Memory B cell (primary cell): ENCODE measurements at regions not wholly inside any gene's neighbourhood (a gene's known extent, or its start where the extent isn't known, plus 50 kb on each side); places are given as distances from the start of the nearest gene placed in this dataset.

ENCODE experiments used
- ATAC-seq: fragments of 150-1000 bp; cut with Tn5 transposase; 2 replicates; pipeline ENCODE4 v1.10.0; 2021; ENCODE audit warnings: low read depth, mild to moderate bottlenecking, moderate library complexity
- DNase-seq, 2 donors: peaks; one replicate each; pipeline ENCODE4 v3.0.0; 2022; ENCODE audit warnings: low spot score in 2 of 2
- H3K27ac Mint-ChIP-seq: one replicate; pipeline ENCODE4 v1.8.0; 2022; ENCODE audit warnings: mild to moderate bottlenecking, moderate library complexity, mixed read lengths
- H3K27me3 Mint-ChIP-seq: one replicate; pipeline ENCODE4 v1.8.0; 2022; ENCODE audit warnings: mixed read lengths
- H3K36me3 Mint-ChIP-seq: one replicate; pipeline ENCODE4 v1.8.0; 2022; ENCODE audit warnings: mild to moderate bottlenecking, mixed read lengths
- H3K4me1 Mint-ChIP-seq: one replicate; pipeline ENCODE4 v1.8.0; 2022; ENCODE audit warnings: mixed read lengths
- H3K4me3 Mint-ChIP-seq: one replicate; pipeline ENCODE4 v1.8.0; 2022; ENCODE audit warnings: mild to moderate bottlenecking, moderate library complexity, mixed read lengths
- H3K9me3 Mint-ChIP-seq: one replicate; pipeline ENCODE4 v1.8.0; 2022; ENCODE audit warnings: mixed read lengths

- H3K9me3 Mint-ChIP-seq, result peaks cover 4% of the 10 kb centered on the region
- no peak overlapping the region for H3K27ac Mint-ChIP-seq
- H3K4me3 Mint-ChIP-seq, result no peak overlapping the region
- H3K27me3 Mint-ChIP-seq, result peaks cover 3% of the 10 kb centered on the region
- H3K4me1 Mint-ChIP-seq, result no peaks in the 10 kb centered on the region
- no peak for ATAC-seq
- no peak for DNase-seq
- H3K36me3 Mint-ChIP-seq, result no peaks in the 10 kb centered on the region
Measured at GRCh38 chr16:77636615-77637014, 85.7 kb upstream of the NUDT7 start.

GRCh38 chr16:77637940-77638339 is 84.4 kb upstream of the NUDT7 start:
- Mint-ChIP-seq H3K27ac (no peak overlapping the region), H3K9me3 (no peaks in the 10 kb centered on the region), H3K4me1 (no peaks in the 10 kb centered on the region), H3K27me3 (no peaks in the 10 kb centered on the region), H3K36me3 (no peaks in the 10 kb centered on the region), H3K4me3 (no peak overlapping the region)
- ATAC-seq (no peak), DNase-seq (no peak)

GRCh38 chr16:77643176-77643575 is 79.1 kb upstream of the NUDT7 start:
- H3K4me1 Mint-ChIP-seq, result no peaks in the 10 kb centered on the region
- no peaks in the 10 kb centered on the region for H3K36me3 Mint-ChIP-seq
- no peak overlapping the region for H3K4me3 Mint-ChIP-seq
- no peak overlapping the region for H3K27ac Mint-ChIP-seq
- DNase-seq, result no peak
- H3K27me3 Mint-ChIP-seq, result no peaks in the 10 kb centered on the region
- H3K9me3 Mint-ChIP-seq, result no peaks in the 10 kb centered on the region
- no peak for ATAC-seq

- H3K27ac Mint-ChIP-seq, result no peak overlapping the region
- no peaks in the 10 kb centered on the region for H3K27me3 Mint-ChIP-seq
- no peaks in the 10 kb centered on the region for H3K36me3 Mint-ChIP-seq
- no peak for ATAC-seq
- H3K4me3 Mint-ChIP-seq, result no peak overlapping the region
- no peaks in the 10 kb centered on the region for H3K9me3 Mint-ChIP-seq
- no peak for DNase-seq
- no peaks in the 10 kb centered on the region for H3K4me1 Mint-ChIP-seq
Measured at GRCh38 chr16:77645764-77646163, 76.5 kb upstream of the NUDT7 start.

GRCh38 chr16:77647726-77648125 is 74.6 kb upstream of the NUDT7 start:
- no peaks in the 10 kb centered on the region for H3K9me3 Mint-ChIP-seq
- H3K4me3 Mint-ChIP-seq, result no peak overlapping the region
- no peak overlapping the region for H3K27ac Mint-ChIP-seq
- ATAC-seq (no peak), DNase-seq (no peak)
- H3K36me3 Mint-ChIP-seq, result no peaks in the 10 kb centered on the region
- peaks cover 2% of the 10 kb centered on the region for H3K27me3 Mint-ChIP-seq
- H3K4me1 Mint-ChIP-seq, result no peaks in the 10 kb centered on the region

GRCh38 chr16:77650761-77651160 is 71.6 kb upstream of the NUDT7 start:
- ATAC-seq (no peak), DNase-seq (no peak)
- H3K4me1 Mint-ChIP-seq, result no peaks in the 10 kb centered on the region
- H3K36me3 Mint-ChIP-seq, result no peaks in the 10 kb centered on the region
- peaks cover 5% of the 10 kb centered on the region for H3K27me3 Mint-ChIP-seq
- H3K4me3 Mint-ChIP-seq, result no peak overlapping the region
- H3K9me3 Mint-ChIP-seq, result no peaks in the 10 kb centered on the region
- H3K27ac Mint-ChIP-seq, result no peak overlapping the region

GRCh38 chr16:77652399-77652798 is 69.9 kb upstream of the NUDT7 start:
- no peaks in the 10 kb centered on the region for H3K9me3 Mint-ChIP-seq
- no peak overlapping the region for H3K27ac Mint-ChIP-seq
- no peak overlapping the region for H3K4me3 Mint-ChIP-seq
- no peak for DNase-seq
- no peak for ATAC-seq
- H3K4me1 Mint-ChIP-seq, result no peaks in the 10 kb centered on the region
- H3K27me3 Mint-ChIP-seq, result peaks cover 5% of the 10 kb centered on the region
- H3K36me3 Mint-ChIP-seq, result no peaks in the 10 kb centered on the region

GRCh38 chr16:77657016-77657415 is 65.3 kb upstream of the NUDT7 start:
- ATAC-seq (no peak), DNase-seq (no peak)
- Mint-ChIP-seq H3K9me3 (no peaks in the 10 kb centered on the region), H3K4me3 (no peak overlapping the region), H3K4me1 (no peaks in the 10 kb centered on the region), H3K36me3 (no peaks in the 10 kb centered on the region), H3K27me3 (peaks cover 3% of the 10 kb centered on the region), H3K27ac (no peak overlapping the region)

GRCh38 chr16:77660311-77660710 is 62.0 kb upstream of the NUDT7 start:
- Mint-ChIP-seq H3K36me3 (peaks cover 1% of the 10 kb centered on the region), H3K4me1 (no peaks in the 10 kb centered on the region), H3K9me3 (peaks cover 7% of the 10 kb centered on the region), H3K27ac (no peak overlapping the region), H3K4me3 (no peak overlapping the region), H3K27me3 (no peaks in the 10 kb centered on the region)
- ATAC-seq, result no peak
- no peak for DNase-seq

- DNase-seq, result no peak
- no peak for ATAC-seq
- no peak overlapping the region for H3K27ac Mint-ChIP-seq
- H3K27me3 Mint-ChIP-seq, result no peaks in the 10 kb centered on the region
- peaks cover 1% of the 10 kb centered on the region for H3K36me3 Mint-ChIP-seq
- H3K4me1 Mint-ChIP-seq, result no peaks in the 10 kb centered on the region
- no peak overlapping the region for H3K4me3 Mint-ChIP-seq
- peaks cover 7% of the 10 kb centered on the region for H3K9me3 Mint-ChIP-seq
Measured at GRCh38 chr16:77662246-77662645, 60.1 kb upstream of the NUDT7 start.

GRCh38 chr16:77663711-77664110 is 58.6 kb upstream of the NUDT7 start:
- DNase-seq (no peak), ATAC-seq (no peak)
- H3K4me3 Mint-ChIP-seq, result no peak overlapping the region
- no peaks in the 10 kb centered on the region for H3K4me1 Mint-ChIP-seq
- H3K27ac Mint-ChIP-seq, result no peak overlapping the region
- peaks cover 1% of the 10 kb centered on the region for H3K36me3 Mint-ChIP-seq
- peaks cover 7% of the 10 kb centered on the region for H3K9me3 Mint-ChIP-seq
- H3K27me3 Mint-ChIP-seq, result no peaks in the 10 kb centered on the region

- H3K36me3 Mint-ChIP-seq, result peaks cover 1% of the 10 kb centered on the region
- H3K9me3 Mint-ChIP-seq, result peaks cover 7% of the 10 kb centered on the region
- H3K4me3 Mint-ChIP-seq, result no peak overlapping the region
- H3K27ac Mint-ChIP-seq, result no peak overlapping the region
- H3K4me1 Mint-ChIP-seq, result no peaks in the 10 kb centered on the region
- ATAC-seq, result no peak
- H3K27me3 Mint-ChIP-seq, result peaks cover 2% of the 10 kb centered on the region
- DNase-seq, result no peak
Measured at GRCh38 chr16:77666771-77667170, 55.5 kb upstream of the NUDT7 start.

GRCh38 chr16:77668201-77668600 is 54.1 kb upstream of the NUDT7 start:
- H3K36me3 Mint-ChIP-seq, result peaks cover 1% of the 10 kb centered on the region
- H3K27me3 Mint-ChIP-seq, result peaks cover 2% of the 10 kb centered on the region
- H3K4me1 Mint-ChIP-seq, result no peaks in the 10 kb centered on the region
- H3K27ac Mint-ChIP-seq, result no peak overlapping the region
- peaks cover 5% of the 10 kb centered on the region for H3K9me3 Mint-ChIP-seq
- no peak for ATAC-seq
- H3K4me3 Mint-ChIP-seq, result no peak overlapping the region
- no peak for DNase-seq

- Mint-ChIP-seq H3K4me3 (no peak overlapping the region), H3K9me3 (peaks cover 3% of the 10 kb centered on the region), H3K36me3 (peaks cover 1% of the 10 kb centered on the region), H3K4me1 (no peaks in the 10 kb centered on the region), H3K27ac (no peak overlapping the region), H3K27me3 (peaks cover 2% of the 10 kb centered on the region)
- DNase-seq, result no peak
- no peak for ATAC-seq
Measured at GRCh38 chr16:77669057-77669456, 53.3 kb upstream of the NUDT7 start.
